Suprapubic skin (tissue), 4 donors: ENCODE measurements at regions not wholly inside any gene's neighbourhood (a gene's known extent, or its start where the extent isn't known, plus 50 kb on each side); places are given as distances from the start of the nearest gene placed in this dataset.

Experiments used
- DNase-seq, 2 donors: peaks; one replicate each; pipeline ENCODE4 v3.0.0-alpha.2; 2019; ENCODE audit warnings: low spot score in 2 of 2
- H3K27ac ChIP-seq: fragments of 200-600 bp; sonication (generic); one replicate; pipeline ENCODE4 v1.5.1; 2019
- H3K27me3 ChIP-seq: fragments of 200-600 bp; sonication (generic); one replicate; pipeline ENCODE4 v1.5.1; 2019
- H3K36me3 ChIP-seq: fragments of 200-600 bp; sonication (generic); one replicate; pipeline ENCODE4 v1.5.1; 2019
- H3K4me1 ChIP-seq: fragments of 200-600 bp; sonication (generic); one replicate; pipeline ENCODE4 v1.5.1; 2019
- H3K4me3 ChIP-seq: fragments of 200-600 bp; sonication (generic); one replicate; pipeline ENCODE4 v1.5.1; 2019; ENCODE audit warnings: mild to moderate bottlenecking
- H3K9me3 ChIP-seq: fragments of 200-600 bp; sonication (generic); one replicate; pipeline ENCODE4 v1.5.1; 2019
- EP300 ChIP-seq: sonication (generic); formaldehyde crosslinking; IDR thresholded peaks from one replicate; pipeline ENCODE4 v1.6.1; 2017; ENCODE audit warnings: antibody characterized with exemption
- POLR2A ChIP-seq, 2 donors: fragments of 450-650 bp; IDR thresholded peaks; one replicate each; pipeline ENCODE4 v1.6.1; 2017; ENCODE audit warnings: antibody characterized with exemption in 2 of 2, mild to moderate bottlenecking in 2 of 2, moderate library complexity in 2 of 2
- POLR2AphosphoS5 ChIP-seq, 3 donors: sonication (generic); formaldehyde crosslinking; IDR thresholded peaks; one replicate each; pipeline ENCODE4 v1.6.1; 2017; ENCODE audit warnings: antibody characterized with exemption in 3 of 3
- WGBS: methylation state at CpG from one replicate; pipeline ENCODE4 v1.1.5; 2018; 5-methylcytosine and 5-hydroxymethylcytosine counted together
- TF ChIP-seq, protein P1 (sequence below), 2 donors: fragments of 200-600 bp in 1 of 2; fragments of 450-650 bp in 1 of 2; sonication (generic) in 1 of 2; IDR thresholded peaks; one replicate each; pipeline ENCODE4 v1.5.1; 2016 to 2019; ENCODE audit warnings: antibody characterized with exemption in 2 of 2, mild to moderate bottlenecking in 1 of 2, moderate library complexity in 1 of 2

DNA sequence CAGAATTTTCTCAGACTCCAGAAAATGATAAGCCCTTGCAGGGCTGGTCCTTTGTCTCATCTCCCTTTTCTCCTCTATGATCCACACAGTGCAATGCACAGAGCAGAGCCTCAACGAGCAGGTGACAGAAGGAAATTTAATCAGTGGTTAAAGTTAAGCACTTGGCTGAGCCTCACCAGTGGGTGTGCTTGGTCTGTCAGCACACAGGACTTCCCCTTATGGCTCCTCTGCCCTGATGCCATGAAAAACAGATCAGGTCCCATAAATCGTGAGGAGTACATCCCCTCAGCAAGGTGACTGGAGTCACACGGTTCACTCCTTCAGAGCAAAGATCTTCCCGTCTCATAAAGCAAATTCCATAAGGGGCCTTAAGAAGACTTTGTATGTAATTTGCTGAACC, 818.2 kb downstream of the UQCRFS1 start:
- DNase-seq = no peak
- Histone ChIP-seq H3K4me1 (no peaks in the 10 kb centered on the region), H3K4me3 (no peak overlapping the region), H3K27ac (no peak overlapping the region), H3K36me3 (no peaks in the 10 kb centered on the region), H3K27me3 (no peaks in the 10 kb centered on the region), H3K9me3 (no peaks in the 10 kb centered on the region)
- 37% methylated on average over 4 of the region's 4 CpGs for WGBS
- TF ChIP-seq POLR2A (IDR thresholded peaks at IDR 0.05) (no peak), POLR2AphosphoS5 (IDR thresholded peaks at IDR 0.05) (no peak), EP300 (no peak)
- TF ChIP-seq, protein P1, sequence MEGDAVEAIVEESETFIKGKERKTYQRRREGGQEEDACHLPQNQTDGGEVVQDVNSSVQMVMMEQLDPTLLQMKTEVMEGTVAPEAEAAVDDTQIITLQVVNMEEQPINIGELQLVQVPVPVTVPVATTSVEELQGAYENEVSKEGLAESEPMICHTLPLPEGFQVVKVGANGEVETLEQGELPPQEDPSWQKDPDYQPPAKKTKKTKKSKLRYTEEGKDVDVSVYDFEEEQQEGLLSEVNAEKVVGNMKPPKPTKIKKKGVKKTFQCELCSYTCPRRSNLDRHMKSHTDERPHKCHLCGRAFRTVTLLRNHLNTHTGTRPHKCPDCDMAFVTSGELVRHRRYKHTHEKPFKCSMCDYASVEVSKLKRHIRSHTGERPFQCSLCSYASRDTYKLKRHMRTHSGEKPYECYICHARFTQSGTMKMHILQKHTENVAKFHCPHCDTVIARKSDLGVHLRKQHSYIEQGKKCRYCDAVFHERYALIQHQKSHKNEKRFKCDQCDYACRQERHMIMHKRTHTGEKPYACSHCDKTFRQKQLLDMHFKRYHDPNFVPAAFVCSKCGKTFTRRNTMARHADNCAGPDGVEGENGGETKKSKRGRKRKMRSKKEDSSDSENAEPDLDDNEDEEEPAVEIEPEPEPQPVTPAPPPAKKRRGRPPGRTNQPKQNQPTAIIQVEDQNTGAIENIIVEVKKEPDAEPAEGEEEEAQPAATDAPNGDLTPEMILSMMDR (IDR thresholded peaks at IDR 0.05) = no peak

DNA sequence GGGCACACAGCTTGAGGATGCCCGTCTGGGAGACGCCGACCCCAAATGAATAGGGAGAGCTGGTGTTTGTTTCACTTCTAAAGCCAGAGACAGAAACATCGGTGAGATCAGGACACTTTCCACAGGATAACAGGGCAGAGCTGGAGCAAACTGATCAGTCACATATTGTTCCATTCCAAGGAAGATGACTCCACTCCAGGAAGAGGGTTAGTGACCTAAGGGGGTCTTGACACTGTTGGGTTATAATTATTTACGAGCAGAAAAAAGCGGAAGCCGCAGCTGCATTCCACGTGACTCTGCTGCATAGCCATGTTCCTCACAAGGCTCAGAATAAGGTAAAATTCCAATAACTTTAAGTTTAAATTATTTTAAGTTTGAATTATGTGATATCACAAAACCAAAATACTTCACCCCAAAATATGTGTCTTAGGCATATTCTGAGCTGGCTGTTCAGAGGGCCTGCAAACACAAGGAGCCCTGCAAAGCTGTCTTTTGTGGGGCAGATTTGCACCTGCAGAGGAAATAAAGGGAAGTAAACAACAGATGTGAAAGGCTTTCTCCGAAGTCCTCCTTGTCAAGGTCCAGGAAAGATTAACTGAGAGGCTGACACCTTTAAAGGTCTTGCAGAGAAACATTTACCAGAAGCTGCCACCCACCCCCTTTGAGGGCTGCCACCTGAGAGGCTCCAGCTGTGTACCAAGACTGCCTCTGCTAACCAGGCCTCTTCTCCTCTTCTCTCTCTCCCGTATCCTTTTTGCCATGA, 819.2 kb downstream of the UQCRFS1 start:
- 6% methylated on average over 10 of the region's 10 CpGs for WGBS
- Histone ChIP-seq H3K36me3 (no peaks in the 10 kb centered on the region), H3K4me3 (no peak overlapping the region), H3K27ac (no peak overlapping the region), H3K27me3 (no peaks in the 10 kb centered on the region), H3K4me1 (no peaks in the 10 kb centered on the region), H3K9me3 (no peaks in the 10 kb centered on the region)
- TF ChIP-seq, protein P1 (IDR thresholded peaks at IDR 0.05) = no peak
- no peak for TF ChIP-seq EP300
- no peak for TF ChIP-seq POLR2AphosphoS5 (IDR thresholded peaks at IDR 0.05)
- TF ChIP-seq POLR2A (IDR thresholded peaks at IDR 0.05) = no peak
- no peak for DNase-seq

DNA sequence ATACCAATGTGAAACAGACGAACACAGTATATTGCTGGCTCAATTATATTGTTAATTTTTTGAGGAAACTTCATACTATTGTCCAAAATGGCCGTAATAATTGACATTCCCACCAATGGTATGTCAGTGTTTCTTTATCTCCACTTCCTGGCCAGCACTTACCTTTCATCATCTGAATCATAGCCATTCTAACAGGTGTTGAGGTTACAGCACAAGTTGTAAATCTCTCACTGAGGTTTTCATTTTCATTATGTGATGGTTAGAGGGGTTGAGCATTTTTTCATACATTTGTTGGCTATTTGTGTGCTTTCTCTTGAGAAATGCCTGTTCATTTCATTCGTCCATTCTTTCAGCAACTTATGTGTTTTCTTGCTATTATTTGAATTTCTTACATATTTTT, 824.0 kb downstream of the UQCRFS1 start:
- TF ChIP-seq, protein P1 (IDR thresholded peaks at IDR 0.05) = no peak
- no peak for TF ChIP-seq POLR2A (IDR thresholded peaks at IDR 0.05)
- WGBS = 70% methylated on average over 3 of the region's 3 CpGs
- H3K36me3 ChIP-seq = no peaks in the 10 kb centered on the region
- H3K4me3 ChIP-seq = no peak overlapping the region
- no peak overlapping the region for H3K27ac ChIP-seq
- DNase-seq = no peak
- no peaks in the 10 kb centered on the region for H3K4me1 ChIP-seq
- no peaks in the 10 kb centered on the region for H3K27me3 ChIP-seq
- no peaks in the 10 kb centered on the region for H3K9me3 ChIP-seq

DNA sequence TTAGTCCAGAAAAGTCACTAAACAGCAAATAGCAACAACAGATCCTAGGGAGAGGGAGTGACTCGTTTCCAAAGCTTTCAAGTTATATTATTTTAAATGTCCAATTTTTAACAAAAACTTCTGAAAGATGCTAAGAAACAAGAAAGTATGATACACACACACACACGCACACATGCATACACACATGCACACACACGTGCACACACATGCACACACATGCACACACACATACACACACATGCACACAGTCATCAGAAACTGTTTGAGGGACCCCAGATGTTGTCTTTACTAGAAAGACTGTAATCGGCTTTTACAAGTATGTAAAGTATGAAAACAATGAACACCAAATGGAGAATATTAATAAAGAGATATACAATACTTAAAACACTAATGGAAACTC, 825.4 kb downstream of the UQCRFS1 start:
- Histone ChIP-seq H3K36me3 (no peaks in the 10 kb centered on the region), H3K4me1 (no peaks in the 10 kb centered on the region), H3K4me3 (no peak overlapping the region), H3K9me3 (no peaks in the 10 kb centered on the region), H3K27ac (no peak overlapping the region), H3K27me3 (no peaks in the 10 kb centered on the region)
- TF ChIP-seq, protein P1 (IDR thresholded peaks at IDR 0.05) = no peak
- TF ChIP-seq EP300 (no peak), POLR2A (IDR thresholded peaks at IDR 0.05) (no peak), POLR2AphosphoS5 (IDR thresholded peaks at IDR 0.05) (no peak)
- no peak for DNase-seq
- 70% methylated on average over 4 of the region's 4 CpGs for WGBS

DNA sequence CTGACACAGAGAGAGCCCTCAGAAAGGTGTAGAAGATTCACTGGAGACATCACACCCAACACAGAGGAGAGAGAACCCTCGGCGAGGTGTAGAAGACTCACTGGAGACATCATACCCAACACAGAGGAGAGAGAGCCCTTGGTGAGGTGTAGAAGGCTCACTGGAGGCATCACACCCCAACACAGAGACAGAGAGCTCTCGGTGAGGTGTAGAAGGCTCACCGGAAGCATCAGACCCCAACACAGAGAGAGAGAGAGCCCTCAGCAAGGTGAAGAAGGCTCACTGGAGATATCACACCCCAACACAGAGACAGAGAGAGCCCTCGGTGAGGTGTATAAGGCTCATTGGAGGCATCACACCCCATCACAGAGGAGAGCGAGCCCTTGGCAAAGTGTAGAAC, 826.5 kb downstream of the UQCRFS1 start:
- WGBS = 80% methylated on average over 6 of the region's 6 CpGs
- Histone ChIP-seq H3K9me3 (no peaks in the 10 kb centered on the region), H3K4me1 (no peaks in the 10 kb centered on the region), H3K36me3 (no peaks in the 10 kb centered on the region), H3K4me3 (no peak overlapping the region), H3K27me3 (no peaks in the 10 kb centered on the region), H3K27ac (no peak overlapping the region)
- no peak for TF ChIP-seq POLR2AphosphoS5 (IDR thresholded peaks at IDR 0.05)
- no peak for TF ChIP-seq EP300
- TF ChIP-seq, protein P1 (IDR thresholded peaks at IDR 0.05) = no peak
- TF ChIP-seq POLR2A (IDR thresholded peaks at IDR 0.05) = no peak
- DNase-seq = no peak
